RWPE2 (cell line): ENCODE measurements at regions not wholly inside any gene's neighbourhood (a gene's known extent, or its start where the extent isn't known, plus 50 kb on each side); places are given as distances from the start of the nearest gene placed in this dataset.

Source experiments
- ATAC-seq: fragments of 200-7000 bp; cut with Tn5 transposase; 3 replicates; pipeline ENCODE4 v1.9.1; 2021; ENCODE audit warnings: low read depth
- DNase-seq: peaks from one replicate; pipeline ENCODE4 v3.0.0-alpha.2; 2020; ENCODE audit warnings: low spot score
- H3K27ac ChIP-seq: fragments of 450-650 bp; 2 replicates; pipeline ENCODE4 v1.5.1; 2017; ENCODE audit warnings: mild to moderate bottlenecking; ENCODE audit not compliant: poor library complexity, severe bottlenecking
- H3K27me3 ChIP-seq: fragments of 250-450 bp; sonication (Bioruptor Pico); 2 replicates; pipeline ENCODE4 v1.5.1; 2021; ENCODE audit warnings: mild to moderate bottlenecking, moderate library complexity; ENCODE audit not compliant: insufficient read depth, poor library complexity, severe bottlenecking
- H3K36me3 ChIP-seq: fragments of 250-450 bp; sonication (Bioruptor Pico); 2 replicates; pipeline ENCODE4 v1.5.1; 2020; ENCODE audit warnings: low read depth, mild to moderate bottlenecking, moderate library complexity
- H3K4me1 ChIP-seq: fragments of 250-450 bp; sonication (Bioruptor Pico); 2 replicates; pipeline ENCODE4 v1.5.1; 2021; ENCODE audit warnings: mild to moderate bottlenecking, moderate library complexity; ENCODE audit not compliant: insufficient read depth, poor library complexity, severe bottlenecking
- H3K4me3 ChIP-seq: fragments of 250-450 bp; sonication (Bioruptor Pico); 2 replicates; pipeline ENCODE4 v1.5.1; 2021; ENCODE audit warnings: mild to moderate bottlenecking, moderate library complexity; ENCODE audit not compliant: severe bottlenecking
- H3K9me3 ChIP-seq: fragments of 250-450 bp; sonication (Bioruptor Pico); 2 replicates; pipeline ENCODE4 v1.5.1; 2021; ENCODE audit warnings: mild to moderate bottlenecking, moderate library complexity; ENCODE audit not compliant: severe bottlenecking
- CTCF ChIP-seq: fragments of 450-650 bp; IDR thresholded peaks from one replicate; pipeline ENCODE4 v1.5.1; 2017; ENCODE audit warnings: mild to moderate bottlenecking, moderate library complexity; ENCODE audit not compliant: poor library complexity, severe bottlenecking

GRCh38 chr9:61673664-61674381 lies 484.0 kb downstream of the SPATA31A7 start:
- no peaks in the 10 kb centered on the region for H3K27me3 ChIP-seq
- DNase-seq (peak; percentile 33), ATAC-seq (no peak)
- H3K4me3 ChIP-seq, result no peak overlapping the region
- no peaks in the 10 kb centered on the region for H3K9me3 ChIP-seq
- TF ChIP-seq CTCF, result no peak
- no peaks in the 10 kb centered on the region for H3K4me1 ChIP-seq
- H3K27ac ChIP-seq, result no peak overlapping the region
- no peaks in the 10 kb centered on the region for H3K36me3 ChIP-seq

GRCh38 chr9:61674465-61674864 lies 484.6 kb downstream of the SPATA31A7 start:
- Histone ChIP-seq H3K4me1 (no peaks in the 10 kb centered on the region), H3K9me3 (no peaks in the 10 kb centered on the region), H3K27me3 (no peaks in the 10 kb centered on the region), H3K4me3 (no peak overlapping the region), H3K36me3 (no peaks in the 10 kb centered on the region), H3K27ac (no peak overlapping the region)
- DNase-seq, result peak; percentile 35
- no peak for ATAC-seq
- no peak for TF ChIP-seq CTCF

- no peak overlapping the region for H3K4me3 ChIP-seq
- no peak for ATAC-seq
- no peaks in the 10 kb centered on the region for H3K4me1 ChIP-seq
- no peak overlapping the region for H3K27ac ChIP-seq
- DNase-seq, result no peak
- no peak for TF ChIP-seq CTCF
- no peaks in the 10 kb centered on the region for H3K36me3 ChIP-seq
- no peaks in the 10 kb centered on the region for H3K27me3 ChIP-seq
- no peaks in the 10 kb centered on the region for H3K9me3 ChIP-seq
Measured at GRCh38 chr9:61674882-61675281, 485.0 kb downstream of the SPATA31A7 start.
